Tibial artery (tissue), 4 donors: ENCODE measurements at regions not wholly inside any gene's neighbourhood (a gene's known extent, or its start where the extent isn't known, plus 50 kb on each side); places are given as distances from the start of the nearest gene placed in this dataset.
A peak's percentile ranks its signal among the peaks of the same experiment; 100 is the strongest.

Experiments
- DNase-seq, 2 donors: peaks; one replicate each; pipeline ENCODE4 v3.0.0-alpha.2; 2019
- H3K27ac ChIP-seq, 2 donors: fragments of 200-600 bp; sonication (generic) in 1 of 2; 1 replicate in 1 of 2; 2 replicates in 1 of 2; pipeline ENCODE4 v1.5.1; 2018 to 2019; ENCODE audit warnings: mild to moderate bottlenecking in 1 of 2
- H3K27me3 ChIP-seq, 2 donors: fragments of 200-600 bp; sonication (generic) in 1 of 2; one replicate each; pipeline versions ENCODE4 v1.5.1 to v1.6.0; 2016 to 2019
- H3K36me3 ChIP-seq, 3 donors: fragments of 200-600 bp; sonication (generic) in 2 of 3; one replicate each; pipeline ENCODE4 v1.5.1; 2016 to 2019; ENCODE audit warnings: mild to moderate bottlenecking in 2 of 3
- H3K4me1 ChIP-seq, 4 donors: fragments of 200-600 bp; sonication (generic) in 2 of 4; 1 replicate in 3 of 4; 2 replicates in 1 of 4; pipeline ENCODE4 v1.5.1; 2016 to 2019
- H3K4me3 ChIP-seq, 2 donors: fragments of 200-600 bp; sonication (generic) in 1 of 2; 1 replicate in 1 of 2; 2 replicates in 1 of 2; pipeline ENCODE4 v1.5.1; 2018 to 2019; ENCODE audit warnings: mild to moderate bottlenecking in 2 of 2
- H3K9me3 ChIP-seq, 3 donors: fragments of 200-600 bp; sonication (generic) in 1 of 3; one replicate each; pipeline ENCODE4 v1.5.1; 2016 to 2019
- CTCF ChIP-seq, 2 experiments: fragments of 200-600 bp in 1 of 2; fragments of 450-650 bp in 1 of 2; IDR thresholded peaks; one replicate each; pipeline ENCODE4 v1.5.1; 2017 to 2019; ENCODE audit warnings: antibody characterized with exemption in 2 of 2, mild to moderate bottlenecking in 1 of 2, moderate library complexity in 1 of 2
- intact Hi-C: fragments of 100-400 bp; cut with DNase I; formaldehyde crosslinking; loops from one replicate; pipeline ENCODE4 v1.15.0; 2023; ENCODE audit warnings: low total_unique reads

- no peak for DNase-seq
- intact Hi-C loops = no loop called here
- Histone ChIP-seq H3K36me3 (no peaks in the 10 kb centered on the region), H3K27me3 (no peaks in the 10 kb centered on the region), H3K27ac (no peak overlapping the region), H3K9me3 (peaks cover 0 to 10% (median 5%) of the 10 kb centered on the region in 3 donors), H3K4me1 (no peaks in the 10 kb centered on the region), H3K4me3 (no peak overlapping the region)
- TF ChIP-seq CTCF (IDR thresholded peaks at IDR 0.05) = no peak
Observed at GRCh38 chr7:46819819-46820218, 762.1 kb downstream of the TNS3 start.

- Histone ChIP-seq H3K4me3 (no peak overlapping the region), H3K9me3 (peaks cover 0 to 10% (median 5%) of the 10 kb centered on the region in 3 donors), H3K27ac (no peak overlapping the region), H3K4me1 (peaks cover 0 to 11% (median 0%) of the 10 kb centered on the region in 4 donors), H3K36me3 (no peaks in the 10 kb centered on the region), H3K27me3 (no peaks in the 10 kb centered on the region)
- no peak for TF ChIP-seq CTCF (IDR thresholded peaks at IDR 0.05)
- DNase-seq = no peak
- intact Hi-C loops = no loop called here
Observed at GRCh38 chr7:46814516-46815250, 767.2 kb downstream of the TNS3 start.

GRCh38 chr7:46812101-46812675 is 769.7 kb downstream of the TNS3 start:
- H3K27me3 ChIP-seq = no peaks in the 10 kb centered on the region
- no peaks in the 10 kb centered on the region for H3K36me3 ChIP-seq
- intact Hi-C loops = no loop called here
- H3K4me1 ChIP-seq = peaks cover 0 to 11% (median 0%) of the 10 kb centered on the region in 4 donors
- no peak overlapping the region for H3K4me3 ChIP-seq
- no peak for TF ChIP-seq CTCF (IDR thresholded peaks at IDR 0.05)
- no peak for DNase-seq
- peaks cover 0 to 10% (median 5%) of the 10 kb centered on the region in 3 donors for H3K9me3 ChIP-seq
- H3K27ac ChIP-seq = no peak overlapping the region

- no peaks in the 10 kb centered on the region for H3K36me3 ChIP-seq
- peaks cover 0 to 5% (median 3%) of the 10 kb centered on the region in 3 donors for H3K9me3 ChIP-seq
- no peak overlapping the region for H3K27ac ChIP-seq
- TF ChIP-seq CTCF (IDR thresholded peaks at IDR 0.05) = no peak
- no peak overlapping the region for H3K4me3 ChIP-seq
- H3K27me3 ChIP-seq = no peaks in the 10 kb centered on the region
- peak in 1 of 2 donors; percentile 50 for DNase-seq
- H3K4me1 ChIP-seq = peaks cover 0 to 11% (median 0%) of the 10 kb centered on the region in 4 donors
- intact Hi-C loops = no loop called here
Observed at GRCh38 chr7:46811529-46811928, 770.4 kb downstream of the TNS3 start.

- Histone ChIP-seq H3K4me1 (peaks cover 0 to 11% (median 0%) of the 10 kb centered on the region in 4 donors), H3K4me3 (no peak overlapping the region), H3K27me3 (no peaks in the 10 kb centered on the region), H3K36me3 (no peaks in the 10 kb centered on the region), H3K27ac (no peak overlapping the region), H3K9me3 (no peaks in the 10 kb centered on the region)
- no peak for DNase-seq
- intact Hi-C loops = no loop called here
- no peak for TF ChIP-seq CTCF (IDR thresholded peaks at IDR 0.05)
Observed at GRCh38 chr7:46810986-46811385, 770.9 kb downstream of the TNS3 start.
